B cell (primary cell): ENCODE measurements at regions not wholly inside any gene's neighbourhood (a gene's known extent, or its start where the extent isn't known, plus 50 kb on each side); places are given as distances from the start of the nearest gene placed in this dataset.

Source experiments
- ATAC-seq: fragments of 200-7000 bp; cut with Tn5 transposase; one replicate; pipeline ENCODE4 v1.10.0; 2021; ENCODE audit warnings: low read depth, mild to moderate bottlenecking, moderate number of reproducible peaks, moderate library complexity
- CTCF ChIA-PET: fragments of 350-600 bp; sonication (Branson Sonifier 250); formaldehyde crosslinking; loops from one replicate; lab custom pipeline; 2021; ENCODE audit warnings: antibody characterized with exemption, inconsistent platforms; lab: Charles Lee
- POLR2A ChIA-PET: fragments of 350-600 bp; sonication (Branson Sonifier 250); formaldehyde crosslinking; loops from one replicate; lab custom pipeline; 2021; ENCODE audit warnings: antibody characterized with exemption; lab: Charles Lee
- DNase-seq: peaks from one replicate; pipeline ENCODE4 v3.0.0; 2013
- H2AFZ ChIP-seq: 2 replicates; pipeline ENCODE4 v1.6.1; 2012; ENCODE audit warnings: mild to moderate bottlenecking, low read depth, low read length; ENCODE audit not compliant: insufficient read depth, poor library complexity, severe bottlenecking
- H3K27ac ChIP-seq, 2 donors: 1 replicate in 1 of 2; 2 replicates in 1 of 2; pipeline ENCODE4 v1.5.1; 2012 to 2013; ENCODE audit warnings: low read length in 2 of 2, mild to moderate bottlenecking in 2 of 2, moderate library complexity in 1 of 2
- H3K27me3 ChIP-seq, 4 experiments: fragments of 200-600 bp in 1 of 4; sonication (generic) in 1 of 4; replicated peaks in 1 of 4; 1 replicate in 2 of 4; 2 replicates in 2 of 4; pipeline versions ENCODE4 v1.6.1 to v1.7.0; 2013 to 2016; ENCODE audit warnings: low read length in 3 of 4, mild to moderate bottlenecking in 2 of 4, mixed read lengths in 1 of 4, moderate library complexity in 1 of 4; ENCODE audit not compliant: insufficient read depth in 4 of 4, control insufficient read depth in 3 of 4; ENCODE audit errors: control extremely low read depth in 1 of 4
- H3K36me3 ChIP-seq, 2 experiments: replicated peaks in 1 of 2; 1 replicate in 1 of 2; 2 replicates in 1 of 2; pipeline versions ENCODE4 v1.6.1 to v1.7.1; 2013; ENCODE audit warnings: low read length in 1 of 2; ENCODE audit not compliant: insufficient read depth in 2 of 2, control insufficient read depth in 1 of 2; ENCODE audit errors: control extremely low read depth in 1 of 2, extremely low read depth in 1 of 2
- H3K4me1 ChIP-seq, 2 donors: fragments of 200-600 bp in 1 of 2; sonication (generic) in 1 of 2; 1 replicate in 1 of 2; 2 replicates in 1 of 2; pipeline versions ENCODE4 v1.5.1 to v1.6.1; 2013 to 2017; ENCODE audit warnings: low read length in 2 of 2; ENCODE audit not compliant: control insufficient read depth in 2 of 2, insufficient read depth in 2 of 2
- H3K4me2 ChIP-seq: replicated peaks from 2 replicates; pipeline ENCODE3; 2012; ENCODE audit warnings: mild to moderate bottlenecking, low read depth, low read length; ENCODE audit not compliant: poor library complexity, severe bottlenecking
- H3K4me3 ChIP-seq, 5 experiments: fragments of 200-600 bp in 1 of 5; sonication (generic) in 1 of 5; 1 replicate in 3 of 5; 2 replicates in 2 of 5; pipeline versions ENCODE4 v1.5.1 to v1.7.0; 2011 to 2016; ENCODE audit warnings: low read length in 4 of 5, mild to moderate bottlenecking in 4 of 5, low read depth in 2 of 5, control low read depth in 1 of 5, moderate library complexity in 1 of 5; ENCODE audit not compliant: insufficient read depth in 1 of 5; ENCODE audit errors: control extremely low read depth in 1 of 5, extremely low read depth in 1 of 5
- H3K79me2 ChIP-seq: fragments of 200-600 bp; sonication (generic); one replicate; pipeline ENCODE4 v1.6.0; 2016; ENCODE audit warnings: low read length; ENCODE audit not compliant: control insufficient read depth, insufficient read depth
- H3K9ac ChIP-seq: fragments of 200-600 bp; sonication (generic); 2 replicates; pipeline ENCODE4 v1.6.1; 2017; ENCODE audit warnings: mild to moderate bottlenecking, low read length, moderate library complexity
- H3K9me3 ChIP-seq, 3 donors: one replicate each; pipeline versions ENCODE4 v1.6.1 to v1.7.1; 2013; ENCODE audit warnings: low read length in 2 of 3; ENCODE audit not compliant: control insufficient read depth in 2 of 3, insufficient read depth in 1 of 3; ENCODE audit errors: control extremely low read depth in 1 of 3
- H4K20me1 ChIP-seq: 2 replicates; pipeline ENCODE4 v1.6.0; 2012; ENCODE audit warnings: mild to moderate bottlenecking, low read length; ENCODE audit not compliant: insufficient read depth, control insufficient read depth, poor library complexity, severe bottlenecking
- H3K27ac Mint-ChIP-seq: one replicate; pipeline ENCODE4 v1.8.0; 2021; ENCODE audit warnings: mixed read lengths
- H3K27me3 Mint-ChIP-seq: one replicate; pipeline ENCODE4 v1.8.0; 2021; ENCODE audit warnings: mixed read lengths
- H3K4me1 Mint-ChIP-seq: one replicate; pipeline ENCODE4 v1.8.0; 2021; ENCODE audit warnings: mixed read lengths
- H3K4me3 Mint-ChIP-seq: one replicate; pipeline ENCODE4 v1.8.0; 2021; ENCODE audit warnings: mixed read lengths
- H3K9me3 Mint-ChIP-seq: one replicate; pipeline ENCODE4 v1.8.0; 2022; ENCODE audit warnings: mixed read lengths; ENCODE audit not compliant: insufficient read depth
- CTCF ChIP-seq: fragments of 200-600 bp; IDR thresholded peaks from one replicate; pipeline ENCODE4 v1.8.0; 2022; ENCODE audit warnings: antibody characterized with exemption, mild to moderate bottlenecking
- EZH2 ChIP-seq: IDR thresholded peaks from 2 replicates; pipeline ENCODE4 v1.6.1; 2012; ENCODE audit warnings: borderline replicate concordance, low read depth, mild to moderate bottlenecking, moderate library complexity, low read length; ENCODE audit not compliant: insufficient read depth, poor library complexity, severe bottlenecking
- WGBS: methylation state at CpG from one replicate; pipeline ENCODE4 v1.1.5; 2013; ENCODE audit warnings: missing lambda C conversion rate; ENCODE audit not compliant: insufficient coverage; 5-methylcytosine and 5-hydroxymethylcytosine counted together
- intact Hi-C: fragments of 100-400 bp; cut with micrococcal nuclease; formaldehyde crosslinking; loops from one replicate; pipeline ENCODE4 v1.10.0; 2022

- DNase-seq = no peak
- Mint-ChIP-seq H3K9me3 (peaks cover 33% of the 10 kb centered on the region), H3K4me1 (no peaks in the 10 kb centered on the region), H3K27ac (no peak overlapping the region), H3K4me3 (no peak overlapping the region), H3K27me3 (no peaks in the 10 kb centered on the region)
- Histone ChIP-seq H4K20me1 (no peaks in the 10 kb centered on the region), H2AFZ (no peak overlapping the region), H3K9me3 (peaks cover 1 to 49% (median 37%) of the 10 kb centered on the region in 3 donors), H3K4me3 (no peak overlapping the region), H3K4me1 (no peaks in the 10 kb centered on the region), H3K9ac (no peak overlapping the region), H3K79me2 (no peaks in the 10 kb centered on the region), H3K36me3 (no peaks in the 10 kb centered on the region), H3K27me3 (no peaks in the 10 kb centered on the region), H3K27ac (no peak overlapping the region), H3K4me2 (no peak overlapping the region)
- no peak for ATAC-seq
- TF ChIP-seq CTCF (no peak), EZH2 (no peak)
- intact Hi-C loops = no loop called here
- WGBS = 40% methylated on average over 1 of the region's 2 CpGs
- POLR2A ChIA-PET = no interaction called here
- CTCF ChIA-PET = no interaction called here
These were observed 205.7 kb downstream of the ZIC5 start for GRCh38 chr13:99765869-99766268.

GRCh38 chr13:99760456-99760855 lies 211.1 kb downstream of the ZIC5 start:
- no peaks in the 10 kb centered on the region for H3K79me2 ChIP-seq
- H3K4me1 Mint-ChIP-seq = no peaks in the 10 kb centered on the region
- H3K4me3 Mint-ChIP-seq = no peak overlapping the region
- ATAC-seq (no peak), DNase-seq (no peak)
- no peaks in the 10 kb centered on the region for H3K4me1 ChIP-seq
- H3K9me3 Mint-ChIP-seq = peaks cover 25% of the 10 kb centered on the region
- TF ChIP-seq CTCF (no peak), EZH2 (no peak)
- H3K36me3 ChIP-seq = no peaks in the 10 kb centered on the region
- POLR2A ChIA-PET = no interaction called here
- no peak overlapping the region for H3K27ac ChIP-seq
- no peaks in the 10 kb centered on the region for H3K27me3 Mint-ChIP-seq
- H3K27me3 ChIP-seq = no peaks in the 10 kb centered on the region
- intact Hi-C loops = no loop called here
- no peak overlapping the region for H3K4me2 ChIP-seq
- CTCF ChIA-PET = no interaction called here
- peaks cover 6 to 30% (median 23%) of the 10 kb centered on the region in 3 donors for H3K9me3 ChIP-seq
- H3K9ac ChIP-seq = no peak overlapping the region
- no peak overlapping the region for H3K27ac Mint-ChIP-seq
- H2AFZ ChIP-seq = no peak overlapping the region
- no peak overlapping the region for H3K4me3 ChIP-seq
- H4K20me1 ChIP-seq = no peaks in the 10 kb centered on the region
